ENCODE measurements at regions not wholly inside any gene's neighbourhood (a gene's known extent, or its start where the extent isn't known, plus 50 kb on each side); places are given as distances from the start of the nearest gene placed in this dataset.

DNA sequence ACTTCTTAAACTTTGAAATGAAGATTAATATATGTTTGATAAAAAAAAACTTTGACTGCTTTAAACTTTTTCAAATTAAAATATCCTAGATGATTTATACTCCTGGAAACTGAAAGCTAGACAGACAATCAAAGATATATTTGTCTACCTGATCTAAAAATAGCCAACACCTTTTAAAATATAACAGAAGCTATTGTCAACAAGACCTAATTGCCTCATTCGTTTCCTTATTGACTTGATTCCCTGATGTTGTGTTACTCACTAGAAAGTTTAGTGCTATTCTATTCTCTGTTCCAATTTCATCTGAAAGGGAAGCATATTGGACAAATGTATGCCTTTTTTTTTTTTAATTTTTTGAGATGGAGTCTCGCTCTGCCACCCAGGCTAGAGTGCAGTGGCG lies 445.6 kb upstream of the ADAMTS5 start:
- DNase-seq = no peak

DNA sequence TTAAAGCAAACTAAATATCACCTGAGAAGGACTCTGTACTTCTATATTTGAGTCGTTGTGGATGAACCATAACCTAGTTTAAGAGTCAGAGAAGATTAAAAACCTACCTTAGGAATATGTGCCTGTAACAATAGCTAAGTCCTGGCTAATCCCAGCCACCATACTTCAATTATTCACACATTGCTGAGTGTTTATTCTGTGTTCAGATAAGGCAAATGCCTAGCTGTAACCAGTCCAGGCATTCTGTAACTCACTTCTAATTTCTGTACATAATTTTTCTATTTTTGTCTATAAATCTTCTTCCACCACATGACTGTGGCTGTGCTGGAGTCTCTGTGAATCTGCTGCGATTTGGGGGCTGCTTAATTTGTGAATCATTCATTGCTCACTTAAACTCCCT lies 441.9 kb upstream of the ADAMTS5 start:
- no peak for DNase-seq

DNA sequence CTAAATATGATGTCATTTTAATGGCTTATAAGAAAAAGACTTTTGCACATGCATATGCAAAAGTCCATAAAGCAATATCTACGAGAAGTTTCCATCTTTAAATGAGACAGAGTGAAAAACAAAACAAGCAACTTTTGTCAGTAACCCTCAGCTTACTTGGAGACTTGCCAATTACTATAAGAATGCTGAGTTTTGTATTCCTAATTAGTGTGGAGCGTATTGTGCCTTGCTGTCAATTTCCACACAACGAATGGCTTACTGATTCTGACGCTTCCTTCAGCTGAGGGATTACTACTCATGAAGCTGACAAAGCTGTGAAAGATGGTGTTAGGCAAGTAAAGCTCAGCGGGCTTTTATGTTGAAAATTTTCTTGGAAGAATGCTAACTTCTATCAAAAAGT lies 440.4 kb upstream of the ADAMTS5 start:
- peak in 1 of 14 donors; percentile 5 for DNase-seq

DNA sequence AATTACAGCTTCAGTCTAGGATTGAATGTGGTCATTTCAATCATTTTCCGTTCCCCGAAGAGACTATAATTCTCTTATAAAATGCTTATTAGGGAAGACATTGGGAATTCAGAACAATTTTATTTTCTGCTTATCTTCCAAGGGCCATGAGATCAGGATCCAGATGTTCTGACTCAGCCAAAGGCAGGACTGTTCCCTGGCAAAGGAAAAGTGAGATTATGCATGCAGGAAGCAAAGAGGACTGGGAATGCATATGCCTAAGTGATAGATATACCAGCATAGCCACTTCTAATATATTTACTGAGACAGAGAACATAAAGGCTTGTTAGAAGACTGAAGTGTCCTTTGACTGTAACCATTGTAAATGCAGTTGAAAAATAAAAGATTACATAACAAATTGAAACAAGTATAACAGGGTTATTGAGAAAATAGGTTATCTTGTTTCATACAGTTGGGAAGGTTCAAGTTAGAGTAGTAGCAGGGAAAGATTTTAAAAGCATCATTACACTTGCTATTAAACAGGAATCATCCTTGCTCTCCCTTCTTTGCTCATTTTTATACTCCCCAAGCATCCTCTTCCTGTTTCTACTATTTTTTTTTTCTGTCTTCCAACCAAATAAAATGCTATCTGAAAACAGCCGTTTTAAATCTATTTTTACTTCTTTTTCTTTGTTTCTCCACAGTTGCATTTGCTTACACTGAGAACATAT lies 439.6 kb upstream of the ADAMTS5 start:
- no peak for DNase-seq

DNA sequence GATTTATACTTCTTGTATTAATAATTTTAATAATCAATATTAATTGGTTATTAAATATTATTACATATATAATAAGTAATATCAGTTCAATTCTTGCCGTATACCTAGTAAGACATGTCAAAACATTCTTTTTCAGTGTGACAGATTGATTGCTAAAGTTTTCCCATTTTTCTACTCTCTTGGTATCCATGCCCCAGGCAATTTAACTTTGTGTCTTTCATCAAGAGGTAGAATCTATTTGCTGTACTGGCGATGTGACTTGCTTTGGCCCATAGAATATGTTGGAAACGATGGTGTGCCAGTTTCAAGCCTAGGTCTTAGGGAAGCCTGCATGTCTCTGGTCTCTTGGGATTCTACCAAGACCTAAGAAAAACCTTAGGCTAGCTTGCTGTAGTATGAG lies 436.1 kb upstream of the ADAMTS5 start:
- no peak for DNase-seq

DNA sequence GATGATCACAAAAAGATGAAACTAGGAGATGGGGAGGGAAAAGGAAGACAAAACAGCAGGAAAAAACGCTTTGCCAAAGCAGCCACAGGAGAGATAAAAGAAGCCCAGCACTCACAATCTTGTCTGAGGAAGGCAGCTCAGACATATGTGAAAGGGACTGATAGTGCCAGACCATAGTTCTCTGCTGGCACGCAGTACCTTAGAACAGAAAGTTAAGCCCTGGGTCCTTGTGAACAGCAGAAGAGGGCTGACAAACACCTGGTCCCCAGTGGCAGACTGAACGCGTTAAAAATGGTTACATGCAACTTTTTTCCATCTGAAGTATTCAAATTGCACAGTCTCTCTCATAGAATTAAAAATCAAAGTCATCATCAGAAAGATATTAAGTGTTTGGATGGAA lies 433.2 kb upstream of the ADAMTS5 start:
- DNase-seq = no peak

DNA sequence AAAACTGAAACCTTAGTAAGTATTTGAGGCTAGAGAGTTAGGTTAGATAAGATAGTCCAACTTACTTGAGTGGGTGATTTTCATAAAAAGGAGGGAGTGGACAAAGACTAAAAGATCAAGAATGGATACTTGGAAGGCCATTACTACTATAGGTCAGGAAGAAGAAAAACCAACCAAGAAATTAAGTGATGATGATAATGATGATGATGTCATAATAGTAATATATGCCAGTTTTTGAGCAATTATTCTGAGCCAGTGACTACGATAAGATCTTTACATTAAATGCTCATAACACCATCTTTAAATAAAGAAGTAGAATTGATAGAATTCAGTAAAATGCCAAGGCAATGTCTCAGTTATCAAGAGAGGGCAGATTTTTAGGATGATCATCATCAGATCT lies 430.7 kb upstream of the ADAMTS5 start:
- DNase-seq = no peak

DNA sequence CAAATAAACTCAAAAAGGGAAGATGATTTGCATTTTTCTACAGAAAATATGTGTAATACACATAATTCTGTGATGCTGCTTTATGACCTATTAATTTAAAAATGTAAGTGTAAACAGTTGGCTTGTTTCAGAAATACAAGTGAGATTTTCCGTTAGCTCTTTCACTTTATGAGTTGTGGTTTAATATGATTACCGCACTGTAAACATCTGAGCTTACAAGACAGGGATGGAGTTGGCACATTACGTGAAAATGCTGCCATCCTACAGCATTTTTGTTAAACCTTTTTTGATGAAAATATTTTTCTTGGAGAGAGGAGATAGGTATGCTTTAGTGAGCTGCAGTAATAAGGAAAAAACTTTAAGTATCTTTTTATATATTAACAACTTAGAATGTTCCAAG lies 426.8 kb upstream of the ADAMTS5 start:
- no peak for DNase-seq

DNA sequence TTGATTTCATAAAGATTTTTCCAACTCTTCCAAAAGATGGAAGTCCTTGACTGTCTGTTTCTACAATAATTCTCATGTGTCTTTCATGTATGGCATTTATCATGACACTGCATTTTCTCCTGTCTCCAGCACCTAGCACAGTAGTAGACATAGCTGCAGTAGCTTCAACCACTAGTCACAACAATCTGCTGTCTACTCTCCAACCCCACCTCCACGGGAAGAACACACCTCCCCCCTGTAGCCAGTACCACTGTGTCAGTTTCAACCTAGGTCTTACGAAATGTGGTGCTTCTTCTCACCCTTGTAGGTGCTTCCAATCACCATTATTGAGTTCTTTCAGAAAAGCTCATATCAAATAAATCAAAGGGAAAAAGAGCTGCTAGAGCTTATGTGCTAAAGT lies 425.1 kb upstream of the ADAMTS5 start:
- DNase-seq = no peak

DNA sequence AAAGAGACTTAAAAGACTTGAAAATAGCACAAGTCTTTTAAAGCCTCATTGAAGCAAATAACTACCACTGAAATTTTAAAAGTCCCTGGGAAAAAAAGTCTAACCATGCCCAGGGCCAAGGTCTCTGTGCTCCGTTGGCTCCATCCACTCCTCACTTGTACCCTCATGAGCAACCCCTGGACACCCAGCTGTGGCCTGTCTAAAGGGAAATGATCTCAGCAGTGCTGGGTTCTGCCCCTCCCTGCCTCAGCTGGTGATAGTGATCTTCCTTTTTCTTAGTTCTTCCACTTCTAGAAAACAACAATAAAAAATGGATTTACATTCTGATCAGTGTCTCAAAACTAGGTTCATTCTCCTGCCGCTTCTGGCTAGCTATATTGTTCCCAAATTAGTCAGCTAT lies 423.5 kb upstream of the ADAMTS5 start:
- no peak for DNase-seq

DNA sequence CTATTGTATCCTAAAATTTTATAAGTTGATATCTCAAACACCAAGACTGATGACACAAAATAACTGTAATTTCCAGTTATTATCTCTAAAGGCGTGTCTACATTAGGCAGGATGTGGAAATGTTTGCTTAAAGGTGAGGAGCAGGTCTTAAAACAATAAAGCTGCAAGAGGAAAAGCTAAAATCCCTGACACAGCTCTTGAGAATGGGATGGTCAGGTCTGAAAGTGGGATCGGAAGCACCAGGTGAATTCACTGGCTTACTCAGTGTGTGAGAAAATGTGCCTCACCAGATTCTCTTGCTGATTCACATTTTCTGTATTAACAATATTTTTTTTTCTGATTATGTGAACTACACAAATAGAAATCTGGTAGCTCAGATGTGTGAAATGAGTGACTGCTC lies 421.9 kb upstream of the ADAMTS5 start:
- no peak for DNase-seq

DNA sequence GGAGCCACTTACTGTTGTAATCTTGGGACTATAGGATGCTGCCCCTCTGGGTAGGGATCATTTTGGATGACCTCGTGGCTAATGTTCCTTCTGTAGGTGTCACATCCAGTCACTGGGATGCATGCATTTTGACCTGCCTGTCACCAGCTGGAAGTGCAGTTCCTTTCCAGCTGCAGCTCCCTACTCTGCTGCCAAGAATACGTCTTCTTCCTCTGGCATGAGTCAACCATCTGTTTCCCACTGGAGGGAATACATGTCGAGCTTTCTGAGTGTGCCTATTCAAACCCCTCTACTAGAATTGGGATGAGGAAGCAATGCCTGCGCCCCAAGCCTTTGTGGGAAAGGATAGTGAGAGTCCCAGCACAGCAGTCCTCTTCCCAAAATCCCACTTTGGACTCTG lies 415.5 kb upstream of the ADAMTS5 start:
- DNase-seq = no peak

DNA sequence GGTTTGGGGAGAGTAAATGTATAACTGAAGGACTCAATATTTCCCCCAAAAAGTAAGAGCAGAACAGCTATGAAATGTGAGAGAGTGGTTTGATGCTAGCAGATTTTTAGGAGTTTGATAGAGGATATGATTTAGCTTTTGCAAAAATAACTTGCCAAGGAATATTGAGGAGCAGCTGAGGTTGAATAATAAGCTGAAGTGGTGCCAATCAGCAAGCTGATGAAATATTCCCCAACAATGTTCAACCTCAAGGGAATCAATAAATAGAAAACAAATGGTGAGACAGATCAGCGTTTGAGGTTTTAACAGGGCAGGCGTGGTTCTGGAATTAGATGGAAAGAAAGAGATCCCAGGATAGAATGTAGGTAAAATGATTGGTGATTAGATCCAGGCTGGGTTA lies 413.4 kb upstream of the ADAMTS5 start:
- DNase-seq = no peak

DNA sequence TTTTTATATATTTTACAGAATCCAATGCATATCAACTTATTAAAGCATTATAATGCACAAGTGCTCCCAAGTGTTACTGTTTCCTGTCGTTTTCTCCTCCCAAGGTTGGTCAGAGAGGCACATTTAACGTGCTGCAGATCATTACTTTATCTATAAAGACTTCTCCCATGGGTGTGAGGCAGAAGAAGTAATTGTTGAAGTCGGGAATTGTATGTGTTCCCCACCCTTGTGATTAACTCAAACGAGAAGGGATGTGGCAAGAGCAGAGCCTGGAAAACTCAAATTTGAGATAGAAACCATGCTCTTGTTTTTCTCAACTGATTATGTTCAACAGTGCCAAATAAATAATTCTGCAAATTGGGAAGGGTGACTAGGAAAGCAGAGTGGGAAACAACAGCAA lies 412.5 kb upstream of the ADAMTS5 start:
- no peak for DNase-seq

DNA sequence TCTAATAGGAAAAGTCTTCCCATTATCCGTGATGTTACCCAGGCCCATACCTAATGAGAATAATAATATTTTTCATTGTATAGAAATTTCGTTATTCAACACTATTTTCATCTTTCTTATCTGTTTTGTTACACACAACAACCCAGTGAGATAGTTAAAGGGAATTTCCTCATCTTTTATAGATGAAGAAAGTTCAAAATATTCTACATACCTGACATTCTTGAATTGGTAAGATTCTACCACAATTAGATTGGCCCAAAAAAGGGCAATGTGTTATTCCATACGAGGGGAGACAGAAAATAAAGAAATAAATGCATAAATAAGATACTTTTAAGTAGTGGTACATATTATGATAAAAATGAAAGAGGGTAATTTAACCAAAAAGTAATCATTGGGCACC lies 405.5 kb upstream of the ADAMTS5 start:
- no peak for DNase-seq

DNA sequence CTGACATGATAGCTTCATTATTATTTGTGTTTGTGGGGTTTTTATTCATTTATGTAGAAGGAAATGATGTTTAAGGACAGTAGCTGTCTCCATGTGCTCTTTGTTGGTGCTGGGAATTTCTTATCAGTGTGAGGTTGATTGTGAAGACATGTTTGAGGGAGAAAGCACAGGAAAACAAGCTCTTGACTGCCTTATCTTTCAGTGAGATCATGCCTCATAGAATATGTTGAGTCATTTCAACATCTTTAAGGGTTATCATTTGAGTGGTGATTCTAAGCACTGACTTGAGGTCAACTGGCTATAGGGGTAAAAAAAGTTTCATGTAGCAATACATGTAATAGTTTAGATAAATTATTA lies 405.1 kb upstream of the ADAMTS5 start:
- no peak for DNase-seq

DNA sequence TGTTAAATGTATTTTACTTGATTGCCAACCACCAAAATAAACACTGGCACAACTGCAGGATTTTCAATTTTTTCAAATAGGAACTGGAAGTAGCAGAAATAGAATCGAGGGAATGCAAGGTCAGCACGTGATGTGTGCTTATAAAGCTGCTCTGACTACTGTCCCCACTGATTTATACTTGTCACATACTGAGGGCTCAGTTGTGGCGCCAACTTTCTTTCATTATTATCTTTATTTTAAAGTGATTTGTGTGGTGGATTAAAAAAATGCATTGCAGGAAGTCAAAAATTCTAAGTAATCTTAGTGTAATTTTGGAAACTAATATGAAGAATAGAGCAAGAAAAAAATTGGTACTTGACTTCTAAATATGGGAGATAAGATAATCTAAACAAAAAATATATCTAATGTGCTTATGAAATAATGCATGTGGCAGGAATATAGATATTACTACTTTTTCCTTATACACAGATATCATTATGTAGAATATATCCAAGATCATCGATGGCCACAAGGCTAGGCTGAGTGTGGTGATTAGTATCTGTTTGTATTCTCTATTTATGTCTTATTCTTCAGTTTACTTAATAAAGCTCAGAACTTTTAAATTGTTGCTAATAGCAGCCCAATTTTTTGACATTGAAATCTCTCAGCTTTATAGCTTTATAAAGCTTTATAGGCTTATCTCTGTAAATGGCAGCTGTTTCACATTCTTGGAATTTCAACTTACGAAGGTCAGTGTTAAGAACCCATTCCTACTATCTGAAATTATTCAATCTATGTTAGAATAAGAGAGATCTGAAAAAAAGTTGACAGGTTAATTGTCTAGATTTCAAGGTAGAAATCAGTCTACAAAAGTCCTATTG lies 404.5 kb upstream of the ADAMTS5 start:
- no peak for DNase-seq

DNA sequence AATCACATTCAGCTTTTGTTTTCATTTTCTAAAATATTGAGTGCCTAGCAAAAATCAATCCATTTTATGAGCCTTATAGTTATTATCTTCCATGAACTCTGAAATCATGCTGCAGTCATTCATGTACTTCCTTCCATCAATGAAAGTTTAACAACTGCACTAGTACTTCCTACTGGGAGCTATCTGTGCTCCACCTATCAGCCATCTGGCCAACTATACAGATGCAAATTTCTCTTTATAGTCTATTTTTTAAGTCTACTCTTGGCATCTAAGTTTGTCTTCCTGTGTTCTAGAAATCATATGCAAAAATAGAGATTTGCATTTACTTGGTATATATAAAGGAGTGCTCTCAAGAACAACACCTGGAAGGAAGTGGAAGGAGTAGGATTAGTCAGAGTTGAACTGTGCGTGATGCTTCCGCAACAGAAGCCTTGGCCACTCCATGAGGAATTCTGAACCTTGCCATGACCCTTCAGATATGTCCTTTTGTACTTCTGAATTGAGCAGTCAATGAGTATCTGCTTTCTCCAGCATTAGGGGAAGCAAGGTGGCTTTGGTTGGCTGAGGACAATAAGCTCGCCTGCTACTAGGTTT lies 403.2 kb upstream of the ADAMTS5 start:
- DNase-seq = no peak

DNA sequence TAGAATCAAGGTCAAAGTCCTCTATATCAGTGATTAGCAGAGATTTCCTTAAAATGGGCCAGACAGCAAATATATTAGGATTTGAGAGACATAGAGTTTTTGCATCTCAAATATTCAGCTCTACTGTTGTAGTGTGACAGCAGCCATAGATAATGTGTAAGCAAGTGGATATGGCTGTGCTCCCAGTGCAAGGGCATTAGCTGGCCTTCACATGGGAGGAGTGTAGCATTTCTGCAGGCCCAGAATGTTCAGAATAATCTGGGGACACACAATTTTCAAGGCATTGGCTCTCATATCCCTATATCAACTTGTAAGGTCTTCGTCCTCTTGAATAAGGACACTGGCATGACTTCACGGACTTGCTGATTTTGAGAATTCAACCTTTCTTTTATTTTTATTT lies 402.3 kb upstream of the ADAMTS5 start:
- DNase-seq = no peak

DNA sequence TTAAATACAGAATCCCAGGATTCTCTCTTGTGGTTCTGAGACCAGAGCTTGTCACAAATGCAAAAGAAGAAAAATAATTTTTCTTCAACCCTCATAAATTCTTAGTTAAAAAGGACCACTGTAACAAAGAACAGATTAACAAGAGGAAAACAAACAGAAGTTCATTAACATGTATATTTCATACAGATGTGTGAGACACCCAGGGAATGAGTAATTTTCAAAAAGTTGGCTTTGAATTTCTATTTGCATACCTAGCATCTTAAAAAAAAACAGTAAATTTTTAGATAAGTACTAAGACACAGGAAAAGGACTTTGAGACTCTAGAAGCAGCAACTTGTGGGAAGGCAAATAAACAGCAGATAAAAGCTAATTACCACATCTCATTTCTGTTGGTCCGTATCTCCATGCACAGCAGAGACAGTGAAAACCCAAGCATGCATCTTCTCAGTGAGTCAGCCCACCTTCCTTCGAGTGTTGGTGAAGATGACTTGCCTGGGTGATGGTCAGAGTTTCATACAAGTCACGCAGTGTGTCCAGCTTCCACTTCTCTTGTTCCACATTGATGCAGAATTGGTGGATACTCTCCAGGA lies 399.9 kb upstream of the ADAMTS5 start:
- DNase-seq = no peak

DNA sequence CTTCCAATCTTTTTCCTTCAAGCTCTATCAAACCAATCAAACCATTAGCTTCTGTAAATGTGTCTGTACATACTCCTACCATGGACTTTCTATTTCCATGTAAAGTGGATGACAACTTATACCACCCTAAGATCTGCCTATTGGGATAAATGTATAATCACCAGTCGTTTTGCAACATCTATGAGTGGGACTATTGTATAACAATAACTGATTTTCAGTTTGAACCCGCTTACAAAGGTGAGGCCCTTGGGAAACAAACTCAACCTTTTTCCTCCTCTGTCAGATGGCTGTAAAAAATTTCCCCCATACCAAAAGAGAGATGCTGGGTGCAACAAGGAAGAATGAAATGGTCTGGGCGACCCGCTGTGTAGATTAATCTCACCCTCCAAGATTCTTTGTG lies 399.1 kb upstream of the ADAMTS5 start:
- no peak for DNase-seq

DNA sequence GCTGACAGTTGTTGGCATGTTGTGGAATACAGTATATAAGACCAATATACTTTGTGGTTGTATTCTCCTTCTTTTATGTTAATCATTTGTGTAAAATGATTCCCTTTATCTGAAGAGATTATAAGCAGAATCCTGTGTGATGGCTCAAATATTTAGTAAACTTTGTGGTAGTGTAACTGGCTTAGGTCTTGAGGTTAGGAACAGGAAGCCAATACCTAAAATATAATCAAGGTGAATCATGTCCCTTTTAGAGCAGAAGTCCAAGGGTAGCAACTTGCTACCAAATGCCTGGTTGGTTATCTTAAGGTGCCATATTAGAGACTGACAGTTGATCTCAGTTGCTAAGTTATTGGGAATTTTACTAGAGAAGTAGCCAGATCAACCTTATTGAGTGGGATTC lies 398.5 kb upstream of the ADAMTS5 start:
- DNase-seq = no peak

DNA sequence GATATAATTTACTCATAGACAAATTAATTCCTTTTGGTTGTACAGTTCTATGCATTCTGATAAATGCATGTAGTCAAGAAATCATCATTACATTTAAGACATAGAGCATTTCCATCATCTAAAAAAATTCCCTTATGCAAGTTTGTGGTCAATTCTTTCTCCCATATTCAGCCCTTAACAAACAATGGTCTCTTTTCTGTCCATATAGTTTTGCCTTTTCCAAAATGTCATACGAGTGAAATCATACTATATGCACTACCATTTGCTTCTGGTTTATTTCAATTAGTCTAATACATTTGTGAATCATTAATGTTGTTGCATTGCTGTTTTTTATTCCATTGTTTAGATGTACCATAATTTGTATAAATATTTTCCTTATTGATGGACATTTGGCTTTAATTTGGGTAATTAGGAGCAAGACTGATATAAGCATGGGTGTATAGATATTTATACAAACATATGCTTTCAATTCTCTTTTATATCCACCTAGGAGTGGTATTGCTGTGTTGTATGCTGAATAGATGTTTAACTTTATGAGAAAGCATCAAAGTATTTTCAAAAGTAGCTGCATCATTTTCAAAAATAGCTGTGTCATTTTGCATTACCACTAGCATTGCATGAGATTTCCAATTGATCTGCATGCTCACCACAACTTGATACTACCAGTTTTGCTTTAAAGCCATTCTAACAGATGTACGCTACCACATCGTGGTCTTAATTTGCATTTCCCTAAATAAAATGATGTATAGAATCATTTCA lies 397.0 kb upstream of the ADAMTS5 start:
- no peak for DNase-seq

Measured in C1 segment of cervical spinal cord (tissue), 14 donors.